Body of pancreas (tissue), 4 donors: ENCODE measurements at regions not wholly inside any gene's neighbourhood (a gene's known extent, or its start where the extent isn't known, plus 50 kb on each side); places are given as distances from the start of the nearest gene placed in this dataset.

Source experiments
- ATAC-seq: fragments of 150-250 bp; one replicate; pipeline ENCODE4 v1.9.1; 2016
- DNase-seq, 4 donors: peaks; one replicate each; pipeline ENCODE4 v3.0.0-alpha.2; 2019
- H3K27ac ChIP-seq, 4 donors: fragments of 200-600 bp; sonication (generic); 1 replicate in 3 of 4; 2 replicates in 1 of 4; pipeline versions ENCODE4 v1.5.1 to v1.6.1; 2016 to 2019; ENCODE audit warnings: mild to moderate bottlenecking in 1 of 4, mixed read lengths in 1 of 4, moderate library complexity in 1 of 4
- H3K27me3 ChIP-seq, 2 donors: fragments of 200-600 bp; sonication (generic); one replicate each; pipeline ENCODE4 v1.6.0; 2016; ENCODE audit warnings: mild to moderate bottlenecking in 1 of 2
- H3K36me3 ChIP-seq, 2 donors: fragments of 200-600 bp; sonication (generic); replicated peaks in 1 of 2; 2 replicates each; pipeline ENCODE4 v1.5.1; 2016; ENCODE audit warnings: low read depth in 2 of 2; ENCODE audit not compliant: insufficient read depth in 1 of 2
- H3K4me1 ChIP-seq: fragments of 200-600 bp; sonication (generic); one replicate; pipeline ENCODE4 v1.6.0; 2016
- H3K4me3 ChIP-seq, 2 donors: fragments of 200-600 bp; sonication (generic); 1 replicate in 1 of 2; 2 replicates in 1 of 2; pipeline ENCODE4 v1.5.1; 2016 to 2019
- H3K9me3 ChIP-seq, 3 donors: fragments of 200-600 bp; sonication (generic); 1 replicate in 2 of 3; 2 replicates in 1 of 3; pipeline ENCODE4 v1.5.1; 2016
- CTCF ChIP-seq, 7 experiments: fragments of 450-650 bp in 4 of 7; fragments of 200-600 bp in 3 of 7; sonication (generic) in 3 of 7; IDR thresholded peaks; one replicate each; pipeline ENCODE4 v1.5.1; 2016 to 2019; ENCODE audit warnings: antibody characterized with exemption in 7 of 7
- POLR2A ChIP-seq, 3 donors: fragments of 450-650 bp; IDR thresholded peaks; one replicate each; pipeline ENCODE4 v1.6.1; 2016; ENCODE audit warnings: antibody characterized with exemption in 3 of 3, mild to moderate bottlenecking in 2 of 3
- WGBS, 2 donors: methylation state at CpG; one replicate each; pipeline ENCODE4 v1.1.5; 2017; 5-methylcytosine and 5-hydroxymethylcytosine counted together
- intact Hi-C: fragments of 100-400 bp; cut with DNase I; formaldehyde crosslinking; loops from one replicate; pipeline ENCODE4 v1.15.1; 2023

GRCh38 chr10:118118716-118119115 is 72.0 kb upstream of the RAB11FIP2 start:
- no peaks in the 10 kb centered on the region for H3K36me3 ChIP-seq
- ATAC-seq: no peak
- no peaks in the 10 kb centered on the region for H3K27me3 ChIP-seq
- H3K4me1 ChIP-seq: no peaks in the 10 kb centered on the region
- no peak for DNase-seq
- TF ChIP-seq POLR2A (IDR thresholded peaks at IDR 0.05) (no peak), CTCF (IDR thresholded peaks at IDR 0.05) (no peak)
- no peaks in the 10 kb centered on the region for H3K9me3 ChIP-seq
- H3K4me3 ChIP-seq: no peak overlapping the region
- intact Hi-C loops: no loop called here
- H3K27ac ChIP-seq: no peak overlapping the region

- no peaks in the 10 kb centered on the region for H3K4me1 ChIP-seq
- H3K4me3 ChIP-seq: no peak overlapping the region
- H3K27me3 ChIP-seq: no peaks in the 10 kb centered on the region
- WGBS, 2 donors: 58 to 64% methylated on average over 10 of the region's 10 CpGs
- H3K27ac ChIP-seq: no peak overlapping the region
- ATAC-seq (no peak), DNase-seq (no peak)
- intact Hi-C loops: no loop called here
- no peaks in the 10 kb centered on the region for H3K9me3 ChIP-seq
- no peaks in the 10 kb centered on the region for H3K36me3 ChIP-seq
- TF ChIP-seq CTCF (IDR thresholded peaks at IDR 0.05) (no peak), POLR2A (IDR thresholded peaks at IDR 0.05) (no peak)
Observed at GRCh38 chr10:118116715-118117449, 70.1 kb upstream of the RAB11FIP2 start.

DNA sequence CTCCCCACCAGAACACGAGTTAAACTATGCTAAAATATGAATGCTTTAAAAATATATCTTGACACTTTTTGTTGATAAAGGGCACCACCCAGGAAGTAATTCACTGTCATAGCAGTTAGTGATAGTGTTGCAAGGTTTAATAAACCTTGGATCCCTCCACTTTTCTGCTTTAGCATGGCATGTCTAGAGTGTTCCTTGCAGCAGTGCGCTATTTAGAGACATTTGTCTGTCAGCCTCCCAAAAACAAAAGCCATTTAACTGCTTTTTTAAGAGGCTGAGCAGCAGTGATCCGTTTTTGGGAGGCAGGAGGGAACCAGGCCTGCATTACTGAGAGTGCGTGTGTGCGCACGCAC is 69.6 kb upstream of the RAB11FIP2 start:
- no peaks in the 10 kb centered on the region for H3K4me1 ChIP-seq
- no peaks in the 10 kb centered on the region for H3K9me3 ChIP-seq
- no peak for ATAC-seq
- H3K36me3 ChIP-seq: no peaks in the 10 kb centered on the region
- no peak for DNase-seq
- intact Hi-C loops: no loop called here
- 66 to 69% methylated on average over 6 of the region's 6 CpGs for WGBS, 2 donors
- TF ChIP-seq CTCF (IDR thresholded peaks at IDR 0.05) (no peak), POLR2A (IDR thresholded peaks at IDR 0.05) (no peak)
- no peaks in the 10 kb centered on the region for H3K27me3 ChIP-seq
- H3K4me3 ChIP-seq: no peak overlapping the region
- H3K27ac ChIP-seq: no peak overlapping the region

- no peaks in the 10 kb centered on the region for H3K9me3 ChIP-seq
- H3K27ac ChIP-seq: no peak overlapping the region
- no peaks in the 10 kb centered on the region for H3K36me3 ChIP-seq
- TF ChIP-seq POLR2A (IDR thresholded peaks at IDR 0.05) (no peak), CTCF (IDR thresholded peaks at IDR 0.05) (no peak)
- no peak for DNase-seq
- no peaks in the 10 kb centered on the region for H3K4me1 ChIP-seq
- intact Hi-C loops: no loop called here
- 86 to 88% methylated on average over 8 of the region's 8 CpGs for WGBS, 2 donors
- H3K4me3 ChIP-seq: no peak overlapping the region
- no peaks in the 10 kb centered on the region for H3K27me3 ChIP-seq
- no peak for ATAC-seq
Observed at GRCh38 chr10:118115701-118116100, 69.0 kb upstream of the RAB11FIP2 start.

- H3K27ac ChIP-seq: no peak overlapping the region
- no peaks in the 10 kb centered on the region for H3K36me3 ChIP-seq
- ATAC-seq (no peak), DNase-seq (no peak)
- H3K4me1 ChIP-seq: no peaks in the 10 kb centered on the region
- no peaks in the 10 kb centered on the region for H3K27me3 ChIP-seq
- TF ChIP-seq CTCF (IDR thresholded peaks at IDR 0.05): no peak
- TF ChIP-seq POLR2A (IDR thresholded peaks at IDR 0.05): no peak
- intact Hi-C loops: no loop called here
- H3K4me3 ChIP-seq: no peak overlapping the region
- WGBS, 2 donors: 25 to 43% methylated on average over 1 of the region's 1 CpG
- no peaks in the 10 kb centered on the region for H3K9me3 ChIP-seq
Observed at GRCh38 chr10:118114992-118115391, 68.3 kb upstream of the RAB11FIP2 start.
